ENCODE measurements at regions not wholly inside any gene's neighbourhood (a gene's known extent, or its start where the extent isn't known, plus 50 kb on each side); places are given as distances from the start of the nearest gene placed in this dataset.

DNA sequence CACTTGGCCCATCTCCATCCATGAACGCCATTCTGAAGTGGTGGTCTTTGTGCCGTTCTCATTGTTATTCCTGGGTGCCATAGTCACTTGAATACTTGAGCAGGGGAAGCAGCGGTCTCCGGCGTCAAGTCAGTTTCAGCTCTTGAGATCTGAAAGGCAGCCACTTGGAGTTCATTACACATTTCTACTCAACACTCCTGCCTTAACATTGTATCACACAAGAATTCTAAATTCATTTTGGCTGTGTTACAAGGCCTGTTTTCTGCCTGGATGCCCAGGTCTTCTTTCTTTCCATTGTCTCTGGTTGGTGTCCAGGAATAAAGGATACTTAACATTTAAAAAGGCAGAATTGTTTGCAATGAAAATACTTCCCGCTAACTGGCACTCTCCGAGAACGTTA, 69.0 kb upstream of the RAB11FIP2 start:
- H3K27ac ChIP-seq (ENCODE audit: insufficient read depth, low read length) = no peak overlapping the region
- in situ Hi-C loops (cut with MboI; ENCODE audit: low sequenced_read_pairs) = no loop called here
- no peak overlapping the region for H2BK5ac ChIP-seq (ENCODE audit: low read depth, low read length, poor library complexity, severe bottlenecking)
- H2AFZ ChIP-seq (replicated peaks; ENCODE audit: low read length, poor library complexity) = no peak overlapping the region
- dilution Hi-C loops (cut with HindIII; ENCODE audit: low sequenced_read_pairs, unreplicated experiment) = no loop called here
- no peak overlapping the region for H4K5ac ChIP-seq (ENCODE audit: low read depth, low read length)
- no peaks in the 10 kb centered on the region for H3K27me3 ChIP-seq (ENCODE audit: control insufficient read depth, insufficient read depth, low read length)
- H3K14ac ChIP-seq (replicated peaks; ENCODE audit: low read depth, low read length) = no peak overlapping the region
- H4K20me1 ChIP-seq (ENCODE audit: insufficient read depth, low read length) = no peaks in the 10 kb centered on the region
- no peak overlapping the region for H3K18ac ChIP-seq (ENCODE audit: low read depth, low read length)
- H3K56ac ChIP-seq (ENCODE audit: extremely low read depth, insufficient read depth, low read length) = no peak overlapping the region
- no peaks in the 10 kb centered on the region for H3K4me1 ChIP-seq (ENCODE audit: control insufficient read depth, insufficient read depth, low read length)
- H3K4me3 ChIP-seq (ENCODE audit: insufficient read depth, low read depth, low read length) = no peak overlapping the region
- H2BK120ac ChIP-seq (ENCODE audit: low read depth, low read length) = no peak overlapping the region
- H3K79me1 ChIP-seq (ENCODE audit: low read depth in 1 of 2, low read length in 2 of 2) = no peaks in the 10 kb centered on the region
- H3K4ac ChIP-seq (ENCODE audit: low read depth, low read length) = no peak overlapping the region
- H2BK20ac ChIP-seq (ENCODE audit: low read depth, low read length) = no peak overlapping the region
- TF ChIP-seq RCOR1 (IDR thresholded peaks at IDR 0.05; ENCODE audit: insufficient replicate concordance, low read length) = no peak
- TF ChIP-seq FOS (IDR thresholded peaks at IDR 0.05; ENCODE audit: low read depth, low read length) = no peak
- TF ChIP-seq MAZ (IDR thresholded peaks at IDR 0.05; ENCODE audit: borderline replicate concordance, low read depth, low read length) = no peak
- TF ChIP-seq CHD1 (IDR thresholded peaks at IDR 0.05; ENCODE audit: low read depth, low read length) = no peak
- TF ChIP-seq, protein P1, sequence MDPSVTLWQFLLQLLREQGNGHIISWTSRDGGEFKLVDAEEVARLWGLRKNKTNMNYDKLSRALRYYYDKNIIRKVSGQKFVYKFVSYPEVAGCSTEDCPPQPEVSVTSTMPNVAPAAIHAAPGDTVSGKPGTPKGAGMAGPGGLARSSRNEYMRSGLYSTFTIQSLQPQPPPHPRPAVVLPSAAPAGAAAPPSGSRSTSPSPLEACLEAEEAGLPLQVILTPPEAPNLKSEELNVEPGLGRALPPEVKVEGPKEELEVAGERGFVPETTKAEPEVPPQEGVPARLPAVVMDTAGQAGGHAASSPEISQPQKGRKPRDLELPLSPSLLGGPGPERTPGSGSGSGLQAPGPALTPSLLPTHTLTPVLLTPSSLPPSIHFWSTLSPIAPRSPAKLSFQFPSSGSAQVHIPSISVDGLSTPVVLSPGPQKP (IDR thresholded peaks at IDR 0.05; ENCODE audit: borderline replicate concordance, low read depth, low read length) = no peak
- BruUV-seq (replicated peaks) = no TSS peak
- no peak overlapping the region for H2BK15ac ChIP-seq (ENCODE audit: low read depth, low read length)
- intact Hi-C loops (cut with micrococcal nuclease) = no loop called here
- no peaks in the 10 kb centered on the region for H3K36me3 ChIP-seq (ENCODE audit: control insufficient read depth, insufficient read depth, low read length)
- peaks cover 3% of the 10 kb centered on the region; the same call in 1 of the 2 replicates for H3K9me3 ChIP-seq (ENCODE audit: control insufficient read depth, insufficient read depth, low read length)
- ChIA-PET CTCF (no interaction called here), POLR2A (ENCODE audit: unreplicated experiment) (no interaction called here)
- H2AK5ac ChIP-seq (ENCODE audit: low read depth, low read length) = no peak overlapping the region
- H3K4me2 ChIP-seq (ENCODE audit: low read depth, low read length) = no peak overlapping the region
- no peak overlapping the region for H2AK9ac ChIP-seq (replicated peaks; ENCODE audit: low read depth, low read length, poor library complexity)
- no peak overlapping the region for H3K23ac ChIP-seq (ENCODE audit: low read depth, low read length)
- H4K8ac ChIP-seq (ENCODE audit: low read depth in 2 of 2, low read length in 2 of 2) = no peak overlapping the region
- no peak overlapping the region for H3K9ac ChIP-seq (ENCODE audit: low read depth, low read length)
- H4K91ac ChIP-seq (ENCODE audit: insufficient read depth, low read depth, low read length) = no peak overlapping the region
- ATAC-seq (ENCODE audit: low read depth) = no peak
- WGBS, 2 experiments (ENCODE audit: extremely low coverage in 2 of 2, insufficient read length in 1 of 2) = no CpG with 5 or more reads among the region's 8 CpGs
- DNase-seq = no peak
- H3K9me1 ChIP-seq (ENCODE audit: insufficient read depth, low read length) = no peaks in the 10 kb centered on the region

Measured in IMR-90 (cell line).